H9 (cell line): ENCODE measurements at regions not wholly inside any gene's neighbourhood (a gene's known extent, or its start where the extent isn't known, plus 50 kb on each side); places are given as distances from the start of the nearest gene placed in this dataset.

ENCODE experiments used
- DNase-seq: peaks from one replicate; pipeline ENCODE4 v3.0.0-alpha.2; 2017
- H2AFZ ChIP-seq: one replicate; pipeline ENCODE4 v1.6.1; 2013; ENCODE audit warnings: mild to moderate bottlenecking, low read length, control low read depth, moderate library complexity
- H2AK5ac ChIP-seq: 2 replicates; pipeline ENCODE4 v1.6.1; 2013; ENCODE audit warnings: low read length, control low read depth, mixed read lengths; ENCODE audit not compliant: insufficient read length
- H2BK120ac ChIP-seq: one replicate; pipeline ENCODE4 v1.6.1; 2013; ENCODE audit warnings: low read depth, mild to moderate bottlenecking, low read length, control low read depth, inconsistent platforms; ENCODE audit not compliant: poor library complexity, severe bottlenecking
- H2BK12ac ChIP-seq: 2 replicates; pipeline ENCODE4 v1.6.1; 2013; ENCODE audit warnings: low read length, control low read depth, mixed read lengths, low read depth; ENCODE audit not compliant: insufficient read length
- H2BK15ac ChIP-seq: 2 replicates; pipeline ENCODE4 v1.6.1; 2013; ENCODE audit warnings: low read depth, low read length, control low read depth
- H2BK20ac ChIP-seq: one replicate; pipeline ENCODE4 v1.6.1; 2013; ENCODE audit warnings: low read depth, mild to moderate bottlenecking, low read length, control low read depth, inconsistent platforms; ENCODE audit not compliant: poor library complexity, severe bottlenecking
- H2BK5ac ChIP-seq: 2 replicates; pipeline ENCODE4 v1.6.1; 2013; ENCODE audit warnings: low read length, control low read depth, mixed read lengths; ENCODE audit not compliant: insufficient read length
- H3K14ac ChIP-seq: 2 replicates; pipeline ENCODE4 v1.6.1; 2013; ENCODE audit warnings: low read length, control low read depth; ENCODE audit not compliant: insufficient read depth
- H3K18ac ChIP-seq: 2 replicates; pipeline ENCODE4 v1.6.1; 2013; ENCODE audit warnings: low read depth, mild to moderate bottlenecking, mixed read lengths, low read length, control low read depth; ENCODE audit not compliant: insufficient read length
- H3K23ac ChIP-seq: 2 replicates; pipeline ENCODE4 v1.6.1; 2013; ENCODE audit warnings: low read length, control low read depth, mixed read lengths, low read depth; ENCODE audit not compliant: insufficient read length
- H3K23me2 ChIP-seq: 2 replicates; pipeline ENCODE4 v1.6.1; 2013; ENCODE audit warnings: low read depth, mild to moderate bottlenecking, mixed read lengths, low read length, control low read depth; ENCODE audit not compliant: insufficient read length, poor library complexity, severe bottlenecking
- H3K27ac ChIP-seq: 2 replicates; pipeline ENCODE4 v1.5.1; 2013; ENCODE audit warnings: low read length, control low read depth, mixed read lengths, low read depth; ENCODE audit not compliant: insufficient read length
- H3K27me3 ChIP-seq: 2 replicates; pipeline ENCODE4 v1.6.1; 2013; ENCODE audit warnings: low read length, control low read depth, inconsistent platforms; ENCODE audit not compliant: insufficient read depth
- H3K4ac ChIP-seq: 2 replicates; pipeline ENCODE4 v1.6.1; 2013; ENCODE audit warnings: low read depth, mild to moderate bottlenecking, control low read depth, inconsistent platforms, low read length, moderate library complexity
- H3K4me1 ChIP-seq: 2 replicates; pipeline ENCODE4 v1.6.1; 2013; ENCODE audit warnings: low read length, control low read depth, inconsistent platforms; ENCODE audit not compliant: insufficient read depth
- H3K4me2 ChIP-seq: 2 replicates; pipeline ENCODE4 v1.6.1; 2013; ENCODE audit warnings: low read length, control low read depth, mixed read lengths; ENCODE audit not compliant: insufficient read length, insufficient read depth
- H3K56ac ChIP-seq: 2 replicates; pipeline ENCODE4 v1.6.1; 2013; ENCODE audit warnings: low read depth, mild to moderate bottlenecking, mixed read lengths, low read length, control low read depth; ENCODE audit not compliant: insufficient read length
- H3K79me1 ChIP-seq: 2 replicates; pipeline ENCODE4 v1.6.1; 2013; ENCODE audit warnings: low read depth, mild to moderate bottlenecking, moderate library complexity, low read length, control low read depth, inconsistent platforms; ENCODE audit not compliant: insufficient read depth, poor library complexity, severe bottlenecking
- H3K79me2 ChIP-seq: 2 replicates; pipeline ENCODE4 v1.6.1; 2013; ENCODE audit warnings: low read length, control low read depth, inconsistent platforms; ENCODE audit not compliant: insufficient read depth
- H3K9ac ChIP-seq: 2 replicates; pipeline ENCODE4 v1.6.1; 2013; ENCODE audit warnings: low read length, control low read depth, mixed read lengths; ENCODE audit not compliant: insufficient read length; ENCODE audit errors: extremely low read depth
- H3K9me3 ChIP-seq: one replicate; pipeline ENCODE4 v1.6.1; 2013; ENCODE audit warnings: low read depth, low read length, inconsistent platforms; ENCODE audit not compliant: control insufficient read depth
- H3T11ph ChIP-seq: one replicate; pipeline ENCODE4 v1.6.1; 2013; ENCODE audit warnings: mild to moderate bottlenecking, low read length, control low read depth, inconsistent platforms
- H4K20me1 ChIP-seq: one replicate; pipeline ENCODE4 v1.6.1; 2013; ENCODE audit not compliant: control insufficient read depth, insufficient read length, insufficient read depth
- H4K5ac ChIP-seq: 2 replicates; pipeline ENCODE4 v1.6.1; 2013; ENCODE audit warnings: low read depth, mild to moderate bottlenecking, mixed read lengths, low read length, control low read depth; ENCODE audit not compliant: insufficient read length
- H4K8ac ChIP-seq: replicated peaks from 2 replicates; pipeline ENCODE4 v1.6.1; 2013; ENCODE audit warnings: low read length, control low read depth, mixed read lengths, low read depth; ENCODE audit not compliant: insufficient read length
- H4K91ac ChIP-seq: 2 replicates; pipeline ENCODE4 v1.6.1; 2013; ENCODE audit warnings: low read depth, mild to moderate bottlenecking, moderate library complexity, mixed read lengths, low read length, control low read depth; ENCODE audit not compliant: insufficient read length
- H3K27ac Mint-ChIP-seq, 3 experiments: 2 replicates in 2 of 3; 3 replicates in 1 of 3; pipeline ENCODE4 v1.8.0; 2020 to 2021; ENCODE audit warnings: mixed read lengths in 3 of 3, mild to moderate bottlenecking in 1 of 3, moderate library complexity in 1 of 3
- H3K27me3 Mint-ChIP-seq: 2 replicates; pipeline ENCODE4 v1.8.0; 2021; ENCODE audit warnings: low read depth, mild to moderate bottlenecking, moderate library complexity, mixed read lengths
- H3K36me3 Mint-ChIP-seq, 3 experiments: 2 replicates in 2 of 3; 3 replicates in 1 of 3; pipeline ENCODE4 v1.8.0; 2020 to 2021; ENCODE audit warnings: low read depth in 3 of 3, mixed read lengths in 3 of 3; ENCODE audit not compliant: insufficient read depth in 1 of 3
- H3K4me1 Mint-ChIP-seq, 2 experiments: 2 replicates each; pipeline ENCODE4 v1.8.0; 2020; ENCODE audit warnings: mixed read lengths in 2 of 2
- H3K4me3 Mint-ChIP-seq, 2 experiments: 2 replicates in 1 of 2; 3 replicates in 1 of 2; pipeline ENCODE4 v1.8.0; 2020 to 2021; ENCODE audit warnings: mild to moderate bottlenecking in 2 of 2, mixed read lengths in 2 of 2, moderate library complexity in 1 of 2
- H3K9me3 Mint-ChIP-seq, 2 experiments: 2 replicates in 1 of 2; 3 replicates in 1 of 2; pipeline ENCODE4 v1.8.0; 2020; ENCODE audit warnings: mild to moderate bottlenecking in 2 of 2, mixed read lengths in 2 of 2, moderate library complexity in 1 of 2
- WGBS: extraction: QIAGEN DNeasy Blood & Tissue Kit; methylation state at CpG from one replicate; pipeline ENCODE4 v1.1.7; 2013; ENCODE audit warnings: missing lambda C conversion rate, low lambda C conversion rate, mixed read lengths; ENCODE audit not compliant: insufficient read length; ENCODE audit errors: extremely low coverage; 5-methylcytosine and 5-hydroxymethylcytosine counted together
- TF ChIP-seq, protein P1 (sequence below): fragments of 200-600 bp; sonication (generic); conservative IDR thresholded peaks from 3 replicates; pipeline ENCODE4 v1.8.0; 2021; ENCODE audit warnings: antibody characterized with exemption, mild to moderate bottlenecking

DNA sequence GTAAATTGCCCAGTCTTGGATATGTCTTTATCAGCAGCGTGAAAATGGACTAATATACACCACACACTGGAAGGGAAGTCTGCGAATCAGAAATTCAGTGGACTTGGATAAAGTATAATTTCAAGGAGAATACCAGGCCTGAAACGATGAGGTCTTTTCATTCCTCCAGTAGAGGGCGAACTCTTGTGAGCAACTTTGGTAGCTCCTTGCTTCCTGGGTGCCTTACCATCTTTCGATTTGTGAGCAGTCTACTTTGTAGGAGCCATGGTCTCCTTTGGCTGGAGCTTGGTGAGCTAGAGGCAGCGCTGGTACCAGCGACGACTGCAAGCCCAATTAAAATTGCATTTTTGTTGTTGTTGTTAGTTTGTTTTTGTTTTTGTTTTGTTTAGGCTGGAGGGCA is 791.9 kb downstream of the FAT4 start:
- no peak overlapping the region for H2BK12ac ChIP-seq
- H3K23me2 ChIP-seq: no peaks in the 10 kb centered on the region
- Mint-ChIP-seq H3K4me3 (no peak overlapping the region), H3K27me3 (no peaks in the 10 kb centered on the region), H3K9me3 (peaks cover 2 to 3% of the 10 kb centered on the region in 2 experiments; a peak in 3 of 5 replicates), H3K4me1 (no peaks in the 10 kb centered on the region), H3K27ac (no peak overlapping the region), H3K36me3 (peaks cover 0 to 2% (median 2%) of the 10 kb centered on the region in 3 experiments; a peak in 3 of 7 replicates)
- no peaks in the 10 kb centered on the region for H3K9me3 ChIP-seq
- no peak overlapping the region for H2AFZ ChIP-seq
- H3K27ac ChIP-seq: no peak overlapping the region
- no peak overlapping the region for H2BK120ac ChIP-seq
- no CpG with 5 or more reads among the region's 8 CpGs for WGBS
- no peaks in the 10 kb centered on the region for H3K79me1 ChIP-seq
- H4K91ac ChIP-seq: no peak overlapping the region
- peak; percentile 30 for DNase-seq
- no peak overlapping the region for H3K14ac ChIP-seq
- no peak overlapping the region for H3K23ac ChIP-seq
- H3K56ac ChIP-seq: no peak overlapping the region
- TF ChIP-seq, protein P1, sequence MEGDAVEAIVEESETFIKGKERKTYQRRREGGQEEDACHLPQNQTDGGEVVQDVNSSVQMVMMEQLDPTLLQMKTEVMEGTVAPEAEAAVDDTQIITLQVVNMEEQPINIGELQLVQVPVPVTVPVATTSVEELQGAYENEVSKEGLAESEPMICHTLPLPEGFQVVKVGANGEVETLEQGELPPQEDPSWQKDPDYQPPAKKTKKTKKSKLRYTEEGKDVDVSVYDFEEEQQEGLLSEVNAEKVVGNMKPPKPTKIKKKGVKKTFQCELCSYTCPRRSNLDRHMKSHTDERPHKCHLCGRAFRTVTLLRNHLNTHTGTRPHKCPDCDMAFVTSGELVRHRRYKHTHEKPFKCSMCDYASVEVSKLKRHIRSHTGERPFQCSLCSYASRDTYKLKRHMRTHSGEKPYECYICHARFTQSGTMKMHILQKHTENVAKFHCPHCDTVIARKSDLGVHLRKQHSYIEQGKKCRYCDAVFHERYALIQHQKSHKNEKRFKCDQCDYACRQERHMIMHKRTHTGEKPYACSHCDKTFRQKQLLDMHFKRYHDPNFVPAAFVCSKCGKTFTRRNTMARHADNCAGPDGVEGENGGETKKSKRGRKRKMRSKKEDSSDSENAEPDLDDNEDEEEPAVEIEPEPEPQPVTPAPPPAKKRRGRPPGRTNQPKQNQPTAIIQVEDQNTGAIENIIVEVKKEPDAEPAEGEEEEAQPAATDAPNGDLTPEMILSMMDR: peak; percentile 63
- H3K79me2 ChIP-seq: no peaks in the 10 kb centered on the region; the same call in 1 of the 2 replicates
- H3K4me1 ChIP-seq: no peaks in the 10 kb centered on the region
- H3T11ph ChIP-seq: no peak overlapping the region
- H4K20me1 ChIP-seq: no peaks in the 10 kb centered on the region
- no peak overlapping the region for H2BK5ac ChIP-seq
- H2AK5ac ChIP-seq: no peak overlapping the region
- H3K27me3 ChIP-seq: no peaks in the 10 kb centered on the region
- H3K18ac ChIP-seq: no peak overlapping the region
- H4K5ac ChIP-seq: no peak overlapping the region
- H2BK20ac ChIP-seq: no peak overlapping the region
- H3K9ac ChIP-seq: no peak overlapping the region
- H4K8ac ChIP-seq: no peak overlapping the region
- H2BK15ac ChIP-seq: no peak overlapping the region
- no peak overlapping the region for H3K4me2 ChIP-seq
- H3K4ac ChIP-seq: no peak overlapping the region
